ENCODE measurements at regions not wholly inside any gene's neighbourhood (a gene's known extent, or its start where the extent isn't known, plus 50 kb on each side); places are given as distances from the start of the nearest gene placed in this dataset.

DNA sequence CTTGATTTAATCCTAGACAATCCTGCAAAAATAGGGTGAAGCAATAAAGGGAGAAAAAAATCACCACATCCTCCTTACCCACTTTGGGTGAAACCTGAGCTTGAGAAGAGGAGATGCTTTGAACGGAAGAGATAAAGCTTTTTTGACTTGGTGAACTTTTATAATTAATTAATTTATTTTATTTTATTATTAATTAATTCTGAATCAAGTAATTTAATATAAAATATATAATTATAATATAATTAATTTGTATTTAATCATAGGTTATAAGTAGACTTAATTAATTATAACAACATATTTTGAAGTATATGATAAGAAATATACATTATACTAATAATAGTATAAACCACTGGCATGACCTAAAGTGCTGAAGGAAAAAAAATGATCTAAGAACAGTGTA is 2164.8 kb downstream of the LRRC4C start:
- DNase-seq (ENCODE audit: low read depth), result no peak

DNA sequence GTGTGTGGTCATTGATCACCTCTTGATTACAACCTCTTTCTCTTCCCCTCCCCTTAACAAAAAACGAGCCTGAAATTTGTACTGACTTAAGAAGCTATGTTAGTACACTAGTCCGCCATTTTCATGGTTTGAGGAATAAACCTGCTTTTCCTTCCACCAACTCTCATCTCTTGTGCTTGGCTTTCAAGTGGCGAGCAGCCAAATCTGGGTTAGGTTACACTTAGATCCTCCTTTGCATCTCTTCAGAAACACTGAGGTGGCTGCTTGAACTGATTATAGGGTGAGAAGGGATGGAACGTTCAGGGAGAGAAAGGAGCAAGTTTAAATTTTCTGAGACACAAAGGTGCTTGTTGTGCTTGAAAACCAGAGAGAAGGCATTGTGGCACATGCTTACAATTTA is 2171.4 kb downstream of the LRRC4C start:
- DNase-seq (ENCODE audit: low read depth), result no peak

- no peak for DNase-seq (ENCODE audit: low read depth)
These were observed 2191.2 kb downstream of the LRRC4C start for GRCh38 chr11:39268176-39268690.

- no peak for DNase-seq (ENCODE audit: low read depth)
These were observed 2203.8 kb downstream of the LRRC4C start for GRCh38 chr11:39255648-39256047.

DNA sequence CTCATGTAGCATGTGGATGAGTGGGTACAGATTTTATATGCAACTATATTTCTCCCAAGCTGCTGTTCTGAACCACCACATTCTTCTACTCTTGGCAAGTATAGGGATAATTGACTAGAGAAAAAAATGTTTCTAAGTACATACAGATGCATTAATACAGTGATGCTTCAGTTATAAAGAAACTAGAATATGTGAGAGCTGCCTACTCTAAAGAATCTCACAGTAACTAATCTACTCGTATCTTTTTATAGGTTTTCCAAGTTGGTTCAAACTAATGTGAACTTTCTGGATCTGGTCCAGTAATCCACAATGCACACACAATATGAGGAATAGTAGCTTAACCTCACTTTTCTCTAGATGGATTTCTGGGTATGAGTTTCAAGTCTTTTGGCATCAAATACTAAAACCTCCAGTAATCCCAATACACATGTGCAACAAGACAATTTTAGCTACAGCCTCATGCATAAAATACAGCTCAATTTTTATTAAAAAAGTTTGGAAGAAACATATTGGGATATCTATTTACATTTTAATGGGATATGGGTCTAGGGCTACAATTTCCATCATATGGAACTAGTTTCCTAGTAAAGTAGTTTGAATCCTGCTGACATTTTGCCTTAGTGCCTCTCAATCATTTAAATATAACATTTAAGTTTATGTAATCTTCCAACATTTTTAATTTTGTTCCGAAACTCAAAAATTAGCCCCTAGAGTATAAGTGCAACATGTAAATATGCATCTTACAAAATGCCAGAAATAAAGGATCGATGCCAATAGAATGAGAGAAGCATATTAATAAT is 2209.7 kb downstream of the LRRC4C start:
- DNase-seq (ENCODE audit: low read depth), result no peak

- DNase-seq (ENCODE audit: low read depth), result no peak
These were observed 2211.8 kb downstream of the LRRC4C start for GRCh38 chr11:39247570-39248137.

GRCh38 chr11:39239553-39239952 is 2219.9 kb downstream of the LRRC4C start:
- DNase-seq (ENCODE audit: low read depth), result no peak

DNA sequence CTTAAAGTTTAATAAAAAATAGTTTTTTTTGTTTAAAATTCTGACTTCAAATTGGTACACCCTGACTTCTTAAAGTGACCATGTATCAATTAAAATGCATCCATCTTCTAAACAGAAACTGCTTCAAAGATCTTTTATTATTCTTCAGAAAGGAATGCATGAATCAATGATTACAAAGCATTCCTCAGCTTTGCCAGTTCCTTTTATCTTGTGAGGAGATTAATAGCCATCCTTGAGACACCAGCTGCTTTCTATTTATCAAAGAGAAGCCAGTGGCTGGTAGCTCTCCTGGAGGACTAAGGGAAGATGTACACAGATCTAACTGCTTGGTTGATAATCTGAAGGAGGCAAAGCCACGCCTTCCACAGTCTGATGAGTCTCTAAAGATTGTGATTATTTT is 2222.5 kb downstream of the LRRC4C start:
- no peak for DNase-seq (ENCODE audit: low read depth)

DNA sequence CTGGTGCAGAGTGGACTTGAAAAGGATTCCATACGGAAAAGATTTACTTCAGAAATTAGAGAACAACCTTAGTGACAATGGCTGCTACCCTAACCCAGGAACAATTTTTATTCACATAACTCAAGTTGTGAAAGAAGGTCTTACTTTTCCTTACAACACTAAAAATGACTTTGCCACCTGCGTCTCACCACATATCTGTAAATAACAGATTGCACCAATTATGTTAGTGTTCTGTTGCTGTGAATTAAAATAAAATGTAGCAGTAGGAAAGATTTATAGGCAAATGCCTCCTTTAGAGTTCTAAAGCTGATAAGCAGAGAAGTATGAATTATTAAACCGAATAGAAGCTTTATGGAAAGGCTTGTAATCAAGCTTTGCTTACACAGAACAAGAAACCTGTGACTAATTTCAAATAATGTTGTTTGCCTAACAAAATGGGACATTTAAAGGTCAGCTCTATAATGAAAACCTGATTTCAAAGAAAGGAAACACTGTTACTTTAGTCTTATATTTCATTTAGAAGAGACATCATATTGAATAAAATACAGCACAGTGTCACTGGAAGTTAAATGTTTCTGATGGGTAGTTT is 2237.8 kb downstream of the LRRC4C start:
- DNase-seq (ENCODE audit: low read depth), result no peak

DNA sequence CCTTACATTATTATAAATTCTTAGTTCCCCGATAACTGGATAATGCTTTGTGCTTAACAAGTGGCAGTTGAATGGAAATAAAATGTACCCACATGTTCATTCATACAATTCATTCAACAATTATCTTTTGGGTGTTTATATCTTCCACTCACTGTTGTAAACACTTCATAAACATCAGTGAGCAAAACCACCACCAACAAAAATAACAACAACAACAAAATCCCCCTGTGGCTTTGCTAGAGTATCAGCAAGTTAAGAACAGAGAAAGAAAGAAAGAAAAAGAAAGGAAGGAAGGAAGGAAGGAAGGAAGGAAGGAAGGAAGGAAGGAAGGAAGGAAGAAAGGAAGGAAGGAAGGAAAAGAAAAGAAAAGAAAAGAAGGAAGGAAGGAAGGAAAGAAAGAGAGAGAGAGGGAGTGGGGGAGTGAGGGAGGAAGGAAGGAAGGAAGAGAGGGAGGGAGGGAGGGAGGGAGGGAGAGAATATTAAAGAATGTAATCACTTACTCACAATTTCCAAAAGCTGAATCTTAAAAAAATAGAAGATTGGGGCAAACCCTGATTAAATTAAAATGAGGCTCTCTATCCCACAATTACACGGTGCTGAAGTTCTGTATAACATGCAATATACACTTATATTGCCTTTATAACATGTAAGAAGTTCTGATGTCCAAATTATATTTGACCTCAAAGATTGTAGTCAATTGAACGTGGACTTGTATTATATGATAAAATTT is 2238.8 kb downstream of the LRRC4C start:
- DNase-seq (ENCODE audit: low read depth), result no peak

- DNase-seq (ENCODE audit: low read depth), result no peak
These were observed 2239.4 kb downstream of the LRRC4C start for GRCh38 chr11:39220069-39220468.

DNA sequence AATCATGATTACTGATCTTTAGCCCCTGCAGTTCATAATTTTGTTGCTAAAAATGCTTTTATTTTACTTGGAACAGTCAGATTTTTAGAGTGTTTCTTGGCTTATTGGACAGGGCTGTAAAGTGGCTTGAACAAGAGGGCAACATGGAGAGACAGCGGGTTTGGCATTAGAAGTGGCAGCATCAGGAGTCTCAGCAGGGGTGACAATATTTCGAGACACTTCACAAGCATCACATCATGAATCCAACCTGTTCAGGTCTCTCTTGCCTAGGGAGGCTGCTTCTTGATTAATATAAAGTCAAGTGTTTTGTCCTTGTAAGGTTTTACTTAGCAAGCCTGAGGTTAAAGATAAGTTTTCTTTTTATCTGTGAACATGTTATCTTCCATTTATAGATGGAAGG is 2249.5 kb downstream of the LRRC4C start:
- DNase-seq (ENCODE audit: low read depth), result no peak

DNA sequence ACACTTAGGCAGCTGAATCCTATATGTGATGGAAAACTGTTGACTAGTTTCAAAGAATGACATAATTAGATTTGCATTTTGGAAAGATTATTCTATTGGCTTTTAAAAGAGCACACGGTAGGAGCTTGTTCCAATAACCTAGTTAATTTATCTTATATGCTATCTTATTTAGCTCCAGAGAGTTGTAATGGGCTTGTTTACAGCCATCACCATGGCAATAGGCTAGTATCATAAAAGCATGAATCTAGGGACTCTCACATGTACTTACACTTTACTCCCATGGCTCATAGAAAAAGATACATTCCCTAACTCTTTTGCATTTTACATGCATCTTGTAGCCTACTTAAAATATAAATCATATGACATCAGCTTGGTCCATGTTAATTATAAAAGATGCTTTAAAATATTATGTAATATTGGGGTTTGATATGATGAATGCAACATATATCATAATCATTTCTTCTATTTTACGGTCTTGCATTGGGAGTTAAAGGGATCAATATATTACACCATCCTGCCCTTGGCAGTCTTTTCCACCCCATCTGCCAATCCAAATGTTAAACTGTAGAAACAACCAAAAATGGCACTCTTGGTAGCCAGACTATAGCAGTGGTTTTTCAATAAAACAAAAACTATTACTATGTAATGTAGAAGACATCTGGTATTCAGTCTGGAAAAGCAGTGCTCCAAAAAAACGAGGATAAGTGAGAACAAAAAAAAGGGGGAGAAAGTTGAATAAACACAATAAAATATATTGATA is 2254.0 kb downstream of the LRRC4C start:
- DNase-seq (ENCODE audit: low read depth), result no peak

DNA sequence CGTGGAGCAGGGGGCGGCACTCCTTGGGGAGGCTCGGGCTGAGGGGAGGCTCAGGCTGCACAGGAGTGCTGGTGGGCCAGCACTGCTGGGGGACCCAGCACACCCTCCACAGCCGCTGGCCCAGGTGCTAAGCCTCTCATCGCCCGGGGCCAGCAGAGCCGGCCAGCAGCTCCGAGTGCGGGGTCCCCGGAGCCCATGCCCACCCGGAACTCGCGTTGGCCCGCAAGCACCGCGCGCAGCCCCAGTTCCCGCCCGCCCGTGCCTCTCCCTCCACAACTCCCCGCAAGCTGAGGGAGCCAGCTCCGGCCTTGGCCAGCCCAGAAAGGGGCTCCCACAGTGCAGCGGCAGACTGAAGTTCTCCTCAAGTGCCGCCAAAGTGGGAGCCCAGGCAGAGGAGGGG is 2266.8 kb downstream of the LRRC4C start:
- no peak for DNase-seq (ENCODE audit: low read depth)

DNA sequence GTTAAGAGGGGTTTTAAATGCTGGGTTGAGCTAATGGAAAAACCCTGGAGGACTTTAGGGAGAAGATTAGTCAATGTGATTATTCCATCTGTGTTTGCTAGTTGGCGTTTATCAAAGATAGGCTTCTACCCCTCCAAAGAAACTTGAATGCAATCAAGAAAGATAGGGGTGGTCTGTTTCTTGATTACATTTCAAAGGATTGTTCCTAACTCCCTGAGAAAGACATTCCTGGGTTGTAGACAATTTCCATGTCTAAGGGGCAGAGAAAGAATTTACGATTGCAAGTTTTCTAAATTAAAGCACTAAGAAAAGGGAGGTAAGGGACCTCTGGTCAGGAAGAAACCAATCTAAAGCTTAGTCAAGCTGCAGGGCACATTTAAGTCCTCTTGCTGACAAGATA is 2268.7 kb downstream of the LRRC4C start:
- DNase-seq (ENCODE audit: low read depth), result no peak

GRCh38 chr11:39177678-39178077 is 2281.8 kb downstream of the LRRC4C start:
- no peak for DNase-seq (ENCODE audit: low read depth)

DNA sequence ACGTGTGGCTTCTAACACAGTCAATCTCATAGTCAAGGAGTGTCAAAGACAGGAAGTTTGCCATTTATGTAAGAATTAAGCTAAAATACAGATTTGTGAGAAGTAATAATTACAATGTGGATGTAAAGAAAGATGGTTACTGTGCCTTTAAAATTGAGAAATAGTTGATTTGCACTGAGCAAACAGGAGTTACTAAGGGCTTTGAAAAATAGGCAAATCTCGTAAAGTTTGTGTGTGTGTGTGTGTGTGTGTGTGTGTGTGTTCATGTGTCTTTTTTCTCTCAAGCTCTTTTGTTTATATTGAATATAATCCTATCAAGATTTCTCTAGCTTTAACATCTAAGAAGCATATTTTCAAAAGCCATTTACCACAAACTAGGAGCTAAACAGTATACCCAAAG is 2284.5 kb downstream of the LRRC4C start:
- no peak for DNase-seq (ENCODE audit: low read depth)

DNA sequence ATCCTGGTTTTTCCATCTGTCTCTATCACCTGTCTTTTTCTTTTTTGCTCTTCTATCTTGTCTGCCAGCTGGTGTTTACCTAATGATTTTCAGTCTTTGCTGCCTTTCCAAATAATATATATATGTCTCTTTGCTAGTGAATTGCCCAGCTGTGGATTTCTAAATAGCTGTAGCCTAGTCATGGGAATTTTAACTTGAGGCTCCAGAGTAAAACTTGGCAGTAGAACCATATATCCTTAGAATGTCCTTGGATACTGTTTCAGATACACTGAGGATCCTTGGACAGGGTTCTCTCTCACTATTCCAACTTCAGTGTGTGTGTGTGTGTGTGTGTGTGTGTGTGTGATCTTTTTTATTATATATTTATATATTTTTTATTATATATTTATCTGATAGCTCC is 2285.3 kb downstream of the LRRC4C start:
- no peak for DNase-seq (ENCODE audit: low read depth)

DNA sequence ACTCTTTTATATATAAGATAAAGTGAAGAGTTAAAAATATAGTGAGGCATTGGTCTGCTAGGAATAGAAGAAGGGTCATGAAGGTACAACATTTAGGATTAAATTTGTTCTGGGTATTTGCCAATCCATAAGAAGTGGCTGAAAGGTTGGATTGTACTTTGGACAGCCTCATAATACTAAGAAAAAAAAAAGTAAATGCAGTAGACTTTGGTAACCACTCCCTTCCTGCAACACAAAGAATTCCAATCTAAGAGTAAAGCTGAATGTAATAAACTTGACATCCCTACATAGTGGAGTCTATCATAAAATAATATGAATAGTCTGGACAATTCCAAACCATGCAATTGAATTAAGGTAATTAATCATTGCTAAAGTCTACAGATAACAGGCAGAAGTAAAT is 2294.4 kb downstream of the LRRC4C start:
- no peak for DNase-seq (ENCODE audit: low read depth)

GRCh38 chr11:39149214-39149613 is 2310.2 kb downstream of the LRRC4C start:
- DNase-seq (ENCODE audit: low read depth), result no peak

- DNase-seq (ENCODE audit: low read depth), result no peak
These were observed 2314.1 kb downstream of the LRRC4C start for GRCh38 chr11:39145346-39145745.
